Head of caudate nucleus (tissue), 42 donors: ENCODE measurements at regions not wholly inside any gene's neighbourhood (a gene's known extent, or its start where the extent isn't known, plus 50 kb on each side); places are given as distances from the start of the nearest gene placed in this dataset.

Source experiments
- DNase-seq, 42 donors: peaks; one replicate each; pipeline versions ENCODE4 v3.0.0 to v3.0.0-alpha.2; 2020 to 2021; ENCODE audit warnings: mixed read lengths in 7 of 42
- intact Hi-C: fragments of 100-400 bp; cut with DNase I; formaldehyde crosslinking; loops from one replicate; pipeline ENCODE4 v1.15.0; 2022

DNA sequence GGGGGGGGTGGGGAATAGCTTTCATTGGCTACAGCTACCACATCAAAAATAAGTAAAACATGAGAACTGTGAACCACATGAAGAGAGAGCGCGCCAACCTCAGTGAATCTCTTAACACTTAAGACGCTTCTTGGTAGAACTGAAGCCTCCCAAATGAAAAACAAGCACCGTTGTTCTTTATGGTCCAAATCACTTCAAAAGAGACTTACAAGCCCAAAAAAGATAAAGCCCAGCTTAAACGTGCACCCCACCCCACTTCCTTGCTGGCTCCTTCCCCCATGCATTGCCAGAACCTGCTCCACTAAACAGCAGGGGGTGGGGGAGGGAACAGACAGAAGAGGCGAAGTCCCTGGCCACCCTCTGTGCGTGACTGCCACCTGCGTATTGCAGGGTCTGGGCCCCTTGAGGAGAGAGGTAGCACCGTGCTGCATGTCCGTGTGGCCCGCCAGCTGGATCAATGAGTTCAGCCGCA lies 479.1 kb downstream of the FOXO1 start:
- DNase-seq, result no peak
- intact Hi-C loops, result loop anchor here (10.0 kb wide), 1 partner anchor 113 kb away; no protein-coding TSS in a partner anchor

GRCh38 chr13:40187841-40188591 lies 478.4 kb downstream of the FOXO1 start:
- intact Hi-C loops, result loop anchor here (10.0 kb wide), 1 partner anchor 113 kb away; no protein-coding TSS in a partner anchor
- DNase-seq, result no peak

GRCh38 chr13:40189426-40189825 lies 477.0 kb downstream of the FOXO1 start:
- intact Hi-C loops, result loop anchor here (10.0 kb wide), 1 partner anchor 115 kb away; no protein-coding TSS in a partner anchor
- no peak for DNase-seq

DNA sequence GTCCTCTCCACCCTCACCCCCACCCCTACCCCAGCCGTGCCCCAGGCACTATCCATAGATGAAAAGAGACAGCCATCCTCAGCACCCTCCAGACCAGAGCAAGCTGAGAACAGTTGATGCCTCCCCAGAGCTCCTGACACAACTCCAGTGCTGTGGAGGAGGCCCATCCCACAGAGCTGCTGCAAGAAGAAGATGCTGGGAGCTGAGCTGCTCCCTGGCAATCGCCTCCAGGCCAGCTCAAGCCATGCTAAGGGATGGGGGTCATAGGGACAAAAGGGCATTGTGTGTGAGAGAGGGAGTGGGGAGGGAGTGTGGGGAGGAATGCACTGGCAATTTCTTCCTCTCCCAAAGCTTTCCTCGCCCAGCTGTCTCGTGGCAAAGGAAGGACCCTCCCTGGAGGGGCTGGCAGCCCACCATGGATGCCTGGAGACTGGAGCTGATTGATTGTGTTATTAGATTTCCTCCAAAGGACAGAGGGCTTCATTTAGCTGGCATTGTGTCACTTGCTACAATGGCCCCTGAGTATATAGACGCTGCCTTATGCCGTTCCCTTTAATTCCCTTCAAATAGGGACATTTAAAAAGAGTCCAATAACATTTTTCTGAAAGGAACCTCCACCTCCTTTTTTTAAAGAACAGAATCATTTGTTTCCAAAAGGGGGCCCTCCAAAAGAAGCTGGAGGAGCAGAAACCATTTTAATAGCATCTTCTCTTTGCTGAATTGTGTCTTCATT lies 476.4 kb downstream of the FOXO1 start:
- intact Hi-C loops, result loop anchor here (10.0 kb wide), 1 partner anchor 115 kb away; no protein-coding TSS in a partner anchor
- DNase-seq, result peak; percentile 63 to 95 (median 86)

- DNase-seq, result peak; percentile 51 to 95 (median 78)
- intact Hi-C loops, result no loop called here
These were observed 475.8 kb downstream of the FOXO1 start for GRCh38 chr13:40190641-40191100.

DNA sequence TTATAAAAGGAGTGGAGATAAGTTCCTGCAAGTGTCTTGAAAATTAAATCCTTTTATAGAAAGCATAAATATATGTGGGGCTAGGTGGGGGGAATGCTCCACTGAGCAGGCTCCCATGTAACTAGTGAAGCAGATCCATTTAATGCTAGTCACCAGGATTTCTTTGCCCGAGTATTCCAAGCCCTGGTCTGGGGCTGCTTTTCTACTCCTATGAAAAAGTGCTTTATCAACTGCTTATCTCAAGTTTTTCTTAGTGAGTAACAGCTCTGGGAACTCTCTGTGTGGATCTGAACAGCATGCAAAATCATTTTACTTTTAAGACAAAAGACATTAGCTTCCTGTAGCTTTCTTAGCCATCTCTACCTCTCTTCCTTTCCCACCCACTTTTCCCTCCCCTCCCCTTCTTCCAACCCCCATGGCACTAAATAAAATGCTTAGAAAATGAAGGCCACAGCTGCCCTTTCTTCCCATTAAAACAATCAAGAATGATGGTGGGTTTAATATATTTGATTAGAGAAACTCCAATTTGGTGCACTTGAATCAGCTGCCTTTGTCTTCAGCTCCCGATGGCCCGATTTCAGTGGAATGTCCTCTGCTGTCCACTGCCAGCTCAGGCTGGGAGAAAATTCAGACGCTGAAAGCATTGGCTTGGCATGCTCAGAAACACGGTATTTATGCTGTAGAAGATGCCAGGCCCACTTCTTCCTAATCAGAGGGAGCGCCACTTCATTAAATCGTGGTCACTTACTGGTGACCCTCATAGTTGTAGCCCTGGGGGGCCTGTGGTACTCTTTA lies 475.1 kb downstream of the FOXO1 start:
- peak in 20 of 42 donors; percentile 28 to 76 (median 48) for DNase-seq
- intact Hi-C loops, result no loop called here

- DNase-seq, result peak in 7 of 42 donors; percentile 19 to 48 (median 35)
- intact Hi-C loops, result no loop called here
These were observed 474.0 kb downstream of the FOXO1 start for GRCh38 chr13:40192452-40192851.

DNA sequence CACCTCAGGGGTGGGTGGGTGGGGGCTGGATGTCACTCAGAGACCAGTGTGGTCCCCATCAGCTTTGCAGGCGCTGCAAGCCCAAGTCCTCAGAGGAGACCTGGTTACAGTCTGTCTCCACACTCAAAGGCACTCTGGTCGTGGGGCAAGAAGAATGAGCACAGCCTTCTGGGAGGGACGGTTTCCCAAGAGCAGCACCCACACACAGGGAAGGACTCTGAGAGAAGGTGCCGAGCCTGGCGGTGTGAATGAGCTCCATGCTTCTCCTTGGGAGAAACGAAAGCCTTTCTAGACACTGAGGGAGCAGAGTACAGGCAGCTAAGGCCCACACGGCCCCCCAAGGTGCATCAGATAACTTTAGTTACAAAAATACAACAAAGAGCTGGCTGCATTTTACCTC lies 473.6 kb downstream of the FOXO1 start:
- intact Hi-C loops, result no loop called here
- peak in 6 of 42 donors; percentile 11 to 61 (median 40) for DNase-seq

GRCh38 chr13:40193286-40194223 lies 472.9 kb downstream of the FOXO1 start:
- intact Hi-C loops, result no loop called here
- peak in 41 of 42 donors; percentile 30 to 88 (median 63) for DNase-seq

DNA sequence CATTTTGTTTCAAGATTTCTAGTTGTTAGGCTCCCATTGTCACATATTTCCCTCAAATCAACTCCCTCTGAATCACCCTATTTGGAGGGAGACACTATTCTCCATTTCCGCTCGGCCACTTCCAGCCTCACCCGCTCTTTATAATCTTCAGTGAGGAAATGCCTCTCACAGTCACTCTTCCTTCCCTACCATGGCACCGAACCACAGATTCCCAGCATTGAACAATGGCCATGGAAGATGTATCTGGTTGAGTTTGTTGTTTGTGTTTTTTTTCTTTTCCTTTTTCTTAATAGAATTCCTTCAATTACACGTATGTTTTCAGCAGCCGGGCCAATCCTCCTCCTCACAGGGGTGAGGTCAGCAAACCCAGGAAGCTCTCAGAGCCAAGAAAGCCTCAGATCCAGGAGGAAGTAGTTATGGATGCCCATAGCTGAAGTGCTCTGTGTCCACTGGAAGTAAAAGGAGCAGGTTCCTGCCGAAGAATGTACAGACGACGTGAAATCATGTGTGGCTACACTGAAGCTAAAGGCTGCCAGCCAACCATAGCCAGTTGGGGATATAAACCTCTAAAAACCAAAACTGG lies 472.1 kb downstream of the FOXO1 start:
- intact Hi-C loops, result no loop called here
- peak in 1 of 42 donors; percentile 48 for DNase-seq

GRCh38 chr13:40197049-40197448 lies 469.4 kb downstream of the FOXO1 start:
- intact Hi-C loops, result no loop called here
- peak in 1 of 42 donors; percentile 18 for DNase-seq

GRCh38 chr13:40197936-40198595 lies 468.4 kb downstream of the FOXO1 start:
- DNase-seq, result peak in 1 of 42 donors; percentile 11
- intact Hi-C loops, result no loop called here

- no peak for DNase-seq
- intact Hi-C loops, result no loop called here
These were observed 466.0 kb downstream of the FOXO1 start for GRCh38 chr13:40200273-40200978.

DNA sequence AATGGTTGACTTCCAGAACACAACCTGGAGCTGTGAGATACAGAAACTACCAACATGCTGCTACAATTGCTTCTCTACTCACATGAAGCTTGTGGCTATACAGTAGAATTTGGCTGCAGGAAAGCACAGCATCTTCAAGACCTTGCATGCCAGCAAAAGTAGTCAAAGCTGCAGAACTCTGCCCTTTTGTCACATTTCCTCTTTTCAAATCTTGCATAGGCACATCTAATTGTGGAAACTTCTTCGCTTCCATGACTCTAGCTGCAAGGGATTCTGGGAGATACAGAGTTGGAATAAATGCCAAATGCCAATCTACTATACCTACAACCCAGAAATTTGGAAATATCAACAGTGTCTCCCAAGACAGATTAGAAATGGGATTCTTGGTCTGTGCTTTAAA lies 462.2 kb downstream of the FOXO1 start:
- intact Hi-C loops, result no loop called here
- no peak for DNase-seq

DNA sequence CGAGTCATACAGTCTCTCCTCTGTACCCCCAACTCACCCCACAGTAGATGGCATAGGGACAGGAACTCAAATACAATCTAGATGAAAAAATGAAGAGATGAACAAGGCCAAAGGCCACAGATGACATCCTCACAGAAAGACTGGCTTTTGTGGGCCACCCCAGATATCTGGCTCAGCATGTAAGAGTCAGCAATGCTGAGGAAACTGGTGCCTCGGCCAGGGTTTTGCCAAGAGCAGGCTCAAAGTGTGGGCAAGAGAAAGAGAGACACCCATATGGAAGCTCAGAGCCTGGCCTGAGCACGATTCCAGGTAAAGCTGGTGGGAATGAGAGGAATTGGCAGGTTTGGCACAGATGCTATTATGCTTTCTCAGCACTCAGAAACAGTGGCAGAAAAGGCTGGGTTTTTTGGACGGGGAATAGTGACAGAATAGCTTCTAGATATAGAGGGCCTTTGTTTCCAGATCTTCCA lies 460.6 kb downstream of the FOXO1 start:
- DNase-seq, result peak in 3 of 42 donors; percentile 15 to 52 (median 40)
- intact Hi-C loops, result no loop called here
